SK-N-SH treated with all-trans-retinoic acid at 6 μM for 48 hours (cell line): ENCODE measurements at regions not wholly inside any gene's neighbourhood (a gene's known extent, or its start where the extent isn't known, plus 50 kb on each side); places are given as distances from the start of the nearest gene placed in this dataset.
"Not testable (repeated sequence)": the region's sequence is repeated elsewhere in the genome, so short reads cannot be mapped to it uniquely, and the experiment has no call there.

ENCODE experiments used
- ATAC-seq: fragments of 200-7000 bp; cut with Tn5 transposase; 3 replicates; pipeline ENCODE4 v1.9.1; 2020; ENCODE audit warnings: mild to moderate bottlenecking, moderate library complexity
- ARNTL ChIP-seq: fragments of 450-650 bp; formaldehyde crosslinking; IDR thresholded peaks from 2 replicates; pipeline ENCODE4 v1.5.0; 2020; ENCODE audit warnings: low read depth, mild to moderate bottlenecking, moderate library complexity, borderline replicate concordance
- BACH2 ChIP-seq: fragments of 250-450 bp; sonication (Bioruptor Pico); IDR thresholded peaks from 2 replicates; pipeline ENCODE4 v1.9.0; 2021; ENCODE audit warnings: mild to moderate bottlenecking, borderline replicate concordance
- CSDC2 ChIP-seq: fragments of 250-450 bp; sonication (Bioruptor Pico); IDR thresholded peaks from 2 replicates; pipeline ENCODE4 v1.5.0; 2020; ENCODE audit warnings: mild to moderate bottlenecking, moderate library complexity
- CSRNP3 ChIP-seq: fragments of 250-450 bp; sonication (Bioruptor Pico); IDR thresholded peaks from 2 replicates; pipeline ENCODE4 v1.5.1; 2021; ENCODE audit warnings: mild to moderate bottlenecking, moderate library complexity
- ESRRG ChIP-seq: fragments of 250-450 bp; sonication (Bioruptor Pico); IDR thresholded peaks from 2 replicates; pipeline ENCODE4 v1.6.1; 2021; ENCODE audit warnings: mild to moderate bottlenecking
- GLIS3 ChIP-seq: fragments of 250-450 bp; sonication (Bioruptor Pico); IDR thresholded peaks from 2 replicates; pipeline ENCODE4 v1.5.0; 2020; ENCODE audit warnings: mild to moderate bottlenecking, moderate library complexity
- ISL1 ChIP-seq: fragments of 250-450 bp; sonication (Bioruptor Pico); IDR thresholded peaks from 2 replicates; pipeline ENCODE4 v2.1.2; 2022; ENCODE audit warnings: mild to moderate bottlenecking, moderate library complexity
- OSR1 ChIP-seq: fragments of 250-450 bp; sonication (Bioruptor Pico); IDR thresholded peaks from 2 replicates; pipeline ENCODE4 v1.8.0; 2022; ENCODE audit warnings: moderate library complexity, mild to moderate bottlenecking, inconsistent platforms
- POU6F1 ChIP-seq: fragments of 250-450 bp; sonication (Bioruptor Pico); IDR thresholded peaks from 2 replicates; pipeline ENCODE4 v1.8.0; 2021; ENCODE audit warnings: low read depth, mild to moderate bottlenecking, moderate library complexity, borderline replicate concordance
- PPARA ChIP-seq: fragments of 250-450 bp; sonication (Bioruptor Pico); IDR thresholded peaks from 2 replicates; pipeline ENCODE4 v1.5.0; 2020; ENCODE audit warnings: mild to moderate bottlenecking, borderline replicate concordance
- RARB ChIP-seq: fragments of 250-450 bp; sonication (Bioruptor Pico); IDR thresholded peaks from 2 replicates; pipeline ENCODE4 v1.8.0; 2021; ENCODE audit warnings: mild to moderate bottlenecking, moderate library complexity
- SNAI2 ChIP-seq: fragments of 250-450 bp; sonication (Bioruptor Pico); IDR thresholded peaks from 2 replicates; pipeline ENCODE4 v1.5.0; 2020; ENCODE audit warnings: mild to moderate bottlenecking, moderate library complexity
- TCF4 ChIP-seq: fragments of 250-450 bp; sonication (Bioruptor Pico); IDR thresholded peaks from 2 replicates; pipeline ENCODE4 v1.8.0; 2021; ENCODE audit warnings: mild to moderate bottlenecking, moderate library complexity, borderline replicate concordance
- TOX ChIP-seq: fragments of 250-450 bp; sonication (Bioruptor Pico); IDR thresholded peaks from 2 replicates; pipeline ENCODE4 v1.8.0; 2021; ENCODE audit warnings: mild to moderate bottlenecking, moderate library complexity, borderline replicate concordance
- TSHZ2 ChIP-seq: fragments of 250-450 bp; sonication (Bioruptor Pico); IDR thresholded peaks from 2 replicates; pipeline ENCODE4 v1.5.0; 2020; ENCODE audit warnings: mild to moderate bottlenecking, moderate library complexity
- ZC3H10 ChIP-seq: fragments of 250-450 bp; sonication (Bioruptor Pico); IDR thresholded peaks from 2 replicates; pipeline ENCODE4 v1.5.1; 2021; ENCODE audit warnings: mild to moderate bottlenecking, moderate library complexity
- ZFP3 ChIP-seq: fragments of 250-450 bp; sonication (Bioruptor Pico); IDR thresholded peaks from 2 replicates; pipeline ENCODE4 v1.5.0; 2020; ENCODE audit warnings: mild to moderate bottlenecking, moderate library complexity
- ZFP30 ChIP-seq: fragments of 450-650 bp; formaldehyde crosslinking; IDR thresholded peaks from 2 replicates; pipeline ENCODE4 v1.5.0; 2022; ENCODE audit warnings: mild to moderate bottlenecking, moderate library complexity
- ZNF70 ChIP-seq: fragments of 450-650 bp; formaldehyde crosslinking; IDR thresholded peaks from 2 replicates; pipeline ENCODE4 v1.5.0; 2020; ENCODE audit warnings: mild to moderate bottlenecking, moderate library complexity
- ZNF8 ChIP-seq: fragments of 450-650 bp; formaldehyde crosslinking; IDR thresholded peaks from 2 replicates; pipeline ENCODE4 v1.5.0; 2020; ENCODE audit warnings: mild to moderate bottlenecking, moderate library complexity
- TF ChIP-seq, protein P1 (sequence below): fragments of 250-450 bp; sonication (Bioruptor Pico); IDR thresholded peaks from 2 replicates; pipeline ENCODE4 v1.5.1; 2020; ENCODE audit warnings: low read depth, mild to moderate bottlenecking, moderate library complexity

GRCh38 chr6:125453516-125453915 lies 151.7 kb upstream of the HDDC2 start:
- no peak for ATAC-seq
- TF ChIP-seq ZNF70 (CRISPR knock-in tag) (no peak), POU6F1 (CRISPR knock-in tag) (no peak), ZFP3 (no peak), TSHZ2 (no peak), CSRNP3 (no peak), TOX (CRISPR knock-in tag) (no peak), GLIS3 (no peak), ZC3H10 (no peak)

GRCh38 chr6:125454351-125454750 lies 152.6 kb upstream of the HDDC2 start:
- TF ChIP-seq PPARA (CRISPR knock-in tag) (no peak), ARNTL (CRISPR knock-in tag) (no peak), TSHZ2 (no peak), ZNF70 (CRISPR knock-in tag) (no peak), OSR1 (CRISPR knock-in tag) (no peak), SNAI2 (CRISPR knock-in tag) (no peak), TOX (CRISPR knock-in tag) (no peak), CSDC2 (CRISPR knock-in tag) (no peak)
- ATAC-seq, result no peak

- ATAC-seq, result not testable (repeated sequence)
Observed at GRCh38 chr6:125458493-125458892, 156.7 kb upstream of the HDDC2 start.

GRCh38 chr6:125465332-125465731 lies 163.6 kb upstream of the HDDC2 start:
- not testable (repeated sequence) for ATAC-seq

- no peak for ATAC-seq
- no peak for TF ChIP-seq ISL1
- no peak for TF ChIP-seq PPARA (CRISPR knock-in tag)
- TF ChIP-seq TCF4 (CRISPR knock-in tag), result no peak
- TF ChIP-seq POU6F1 (CRISPR knock-in tag), result no peak
- TF ChIP-seq ZFP30 (CRISPR knock-in tag), result no peak
- TF ChIP-seq BACH2 (CRISPR knock-in tag), result no peak
- TF ChIP-seq TOX (CRISPR knock-in tag), result no peak
- no peak for TF ChIP-seq ZNF8 (CRISPR knock-in tag)
- no peak for TF ChIP-seq TSHZ2
- TF ChIP-seq OSR1 (CRISPR knock-in tag), result no peak
- TF ChIP-seq SNAI2 (CRISPR knock-in tag), result no peak
- no peak for TF ChIP-seq ESRRG (CRISPR knock-in tag)
- TF ChIP-seq, protein P1, sequence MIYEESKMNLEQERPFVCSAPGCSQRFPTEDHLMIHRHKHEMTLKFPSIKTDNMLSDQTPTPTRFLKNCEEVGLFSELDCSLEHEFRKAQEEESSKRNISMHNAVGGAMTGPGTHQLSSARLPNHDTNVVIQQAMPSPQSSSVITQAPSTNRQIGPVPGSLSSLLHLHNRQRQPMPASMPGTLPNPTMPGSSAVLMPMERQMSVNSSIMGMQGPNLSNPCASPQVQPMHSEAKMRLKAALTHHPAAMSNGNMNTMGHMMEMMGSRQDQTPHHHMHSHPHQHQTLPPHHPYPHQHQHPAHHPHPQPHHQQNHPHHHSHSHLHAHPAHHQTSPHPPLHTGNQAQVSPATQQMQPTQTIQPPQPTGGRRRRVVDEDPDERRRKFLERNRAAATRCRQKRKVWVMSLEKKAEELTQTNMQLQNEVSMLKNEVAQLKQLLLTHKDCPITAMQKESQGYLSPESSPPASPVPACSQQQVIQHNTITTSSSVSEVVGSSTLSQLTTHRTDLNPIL (CRISPR knock-in tag), result no peak
- TF ChIP-seq RARB (CRISPR knock-in tag), result no peak
Observed at GRCh38 chr6:125469915-125470314, 168.1 kb upstream of the HDDC2 start.
